Thoracic aorta (tissue), 2 donors: ENCODE measurements at regions not wholly inside any gene's neighbourhood (a gene's known extent, or its start where the extent isn't known, plus 50 kb on each side); places are given as distances from the start of the nearest gene placed in this dataset.

Experiments
- ATAC-seq: fragments of 150-250 bp; one replicate; pipeline ENCODE4 v1.8.0; 2017; ENCODE audit warnings: low read depth; ENCODE audit not compliant: insufficient number of reproducible peaks, low FRiP score
- DNase-seq: peaks from one replicate; pipeline ENCODE4 v3.0.0-alpha.2; 2020; ENCODE audit warnings: low spot score
- H3K27ac ChIP-seq, 2 donors: fragments of 200-600 bp; sonication (generic); 1 replicate in 1 of 2; 2 replicates in 1 of 2; pipeline ENCODE4 v1.5.1; 2016; ENCODE audit warnings: mild to moderate bottlenecking in 2 of 2, moderate library complexity in 2 of 2
- H3K27me3 ChIP-seq: fragments of 200-600 bp; sonication (generic); replicated peaks from 2 replicates; pipeline ENCODE4 v1.6.0; 2016; ENCODE audit warnings: mild to moderate bottlenecking; ENCODE audit not compliant: insufficient read depth
- H3K36me3 ChIP-seq: fragments of 200-600 bp; sonication (generic); one replicate; pipeline ENCODE4 v1.5.1; 2016
- H3K4me1 ChIP-seq, 2 donors: fragments of 200-600 bp; sonication (generic); 1 replicate in 1 of 2; 2 replicates in 1 of 2; pipeline versions ENCODE4 v1.5.1 to v1.6.0; 2016; ENCODE audit warnings: low read depth in 2 of 2, mild to moderate bottlenecking in 1 of 2; ENCODE audit not compliant: control insufficient read depth in 1 of 2
- H3K4me3 ChIP-seq: fragments of 200-600 bp; sonication (generic); 2 replicates; pipeline ENCODE4 v1.5.1; 2016; ENCODE audit warnings: mild to moderate bottlenecking
- H3K9me3 ChIP-seq: fragments of 200-600 bp; sonication (generic); 2 replicates; pipeline ENCODE4 v1.5.1; 2016
- CTCF ChIP-seq: fragments of 200-600 bp; sonication (generic); IDR thresholded peaks from one replicate; pipeline ENCODE4 v1.5.1; 2019; ENCODE audit warnings: antibody characterized with exemption

- no peaks in the 10 kb centered on the region for H3K36me3 ChIP-seq
- no peaks in the 10 kb centered on the region for H3K9me3 ChIP-seq
- ATAC-seq, result peak; percentile 27
- peak overlapping the region; percentile 70 for H3K4me3 ChIP-seq
- DNase-seq, result no peak
- no peaks in the 10 kb centered on the region for H3K27me3 ChIP-seq
- H3K4me1 ChIP-seq, result peaks cover 6 to 8% of the 10 kb centered on the region in 2 donors
- H3K27ac ChIP-seq, result peak overlapping the region in 1 of 2 donors; percentile 22
- TF ChIP-seq CTCF, result no peak
Measured at GRCh38 chr1:87684194-87684593, 355.5 kb downstream of the LMO4 start.

- no peak overlapping the region for H3K27ac ChIP-seq
- peak overlapping the region; percentile 70 for H3K4me3 ChIP-seq
- H3K36me3 ChIP-seq, result no peaks in the 10 kb centered on the region
- no peak for ATAC-seq
- no peak for TF ChIP-seq CTCF
- no peaks in the 10 kb centered on the region for H3K9me3 ChIP-seq
- DNase-seq, result no peak
- peaks cover 6 to 8% of the 10 kb centered on the region in 2 donors for H3K4me1 ChIP-seq
- no peaks in the 10 kb centered on the region for H3K27me3 ChIP-seq
Measured at GRCh38 chr1:87684713-87685205, 356.1 kb downstream of the LMO4 start.

GRCh38 chr1:87685311-87686135 is 356.8 kb downstream of the LMO4 start:
- no peak for TF ChIP-seq CTCF
- no peak overlapping the region for H3K27ac ChIP-seq
- no peak for ATAC-seq
- H3K27me3 ChIP-seq, result no peaks in the 10 kb centered on the region
- H3K4me1 ChIP-seq, result peaks cover 6 to 8% of the 10 kb centered on the region in 2 donors
- peak overlapping the region; percentile 70 for H3K4me3 ChIP-seq
- no peaks in the 10 kb centered on the region for H3K9me3 ChIP-seq
- no peak for DNase-seq
- H3K36me3 ChIP-seq, result no peaks in the 10 kb centered on the region

- no peak overlapping the region for H3K4me3 ChIP-seq
- TF ChIP-seq CTCF, result no peak
- no peak for ATAC-seq
- DNase-seq, result no peak
- H3K27me3 ChIP-seq, result no peaks in the 10 kb centered on the region
- no peaks in the 10 kb centered on the region for H3K36me3 ChIP-seq
- H3K9me3 ChIP-seq, result no peaks in the 10 kb centered on the region
- no peak overlapping the region for H3K27ac ChIP-seq
- H3K4me1 ChIP-seq, result peaks cover 6 to 8% of the 10 kb centered on the region in 2 donors
Measured at GRCh38 chr1:87686136-87686495, 357.4 kb downstream of the LMO4 start.

- no peak for ATAC-seq
- Histone ChIP-seq H3K27me3 (no peaks in the 10 kb centered on the region), H3K27ac (no peak overlapping the region), H3K9me3 (no peaks in the 10 kb centered on the region), H3K4me1 (peaks cover 6 to 8% of the 10 kb centered on the region in 2 donors), H3K4me3 (no peak overlapping the region), H3K36me3 (no peaks in the 10 kb centered on the region)
- TF ChIP-seq CTCF, result no peak
- no peak for DNase-seq
Measured at GRCh38 chr1:87686671-87687070, 358.0 kb downstream of the LMO4 start.
